MV-4-11 (cell line): ENCODE measurements at regions not wholly inside any gene's neighbourhood (a gene's known extent, or its start where the extent isn't known, plus 50 kb on each side); places are given as distances from the start of the nearest gene placed in this dataset.

Experiments used
- DNase-seq: peaks from one replicate; lab custom pipeline; 2025; lab: John Stamatoyannopoulos, UW

DNA sequence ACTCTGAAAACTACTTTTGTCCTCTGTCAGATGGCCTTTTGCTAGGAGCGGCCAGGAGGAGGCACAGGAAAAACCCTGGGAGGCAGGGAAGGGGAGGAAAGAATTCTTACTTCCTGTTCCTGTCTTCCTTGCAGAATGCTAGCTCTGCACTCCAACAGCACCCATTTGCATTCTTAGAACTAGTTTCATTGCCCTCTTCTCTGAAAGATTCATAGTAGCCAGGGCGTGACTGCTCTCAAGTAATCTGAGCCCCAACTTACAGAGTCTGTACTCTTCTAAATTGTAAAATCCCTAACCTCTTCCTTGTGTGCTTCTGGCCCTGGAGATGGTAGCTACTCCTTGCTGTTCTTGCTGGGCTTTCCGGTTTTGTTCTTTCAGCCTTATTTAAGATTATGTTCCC, 75.3 kb upstream of the STEAP1 start:
- DNase-seq, result no peak

GRCh38 chr7:90081621-90082020, 72.6 kb upstream of the STEAP1 start:
- DNase-seq, result no peak

DNA sequence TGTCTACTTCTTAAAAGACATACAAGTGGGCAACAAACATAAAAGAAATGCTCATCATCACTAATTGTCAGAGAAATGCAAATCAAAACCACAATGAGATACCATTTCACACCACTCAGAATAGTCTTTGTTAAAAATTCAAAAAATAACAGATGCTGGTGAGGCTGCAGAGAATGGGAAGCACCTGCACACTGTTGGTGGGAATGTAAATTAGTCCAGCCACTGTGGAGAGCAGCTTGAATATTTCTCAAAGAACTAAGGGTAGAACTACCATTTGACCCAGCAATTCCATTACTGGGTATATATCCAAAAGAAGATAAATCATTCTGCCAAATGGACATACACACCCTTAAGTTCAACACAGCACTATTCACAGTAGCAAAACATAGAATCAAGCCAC, 61.8 kb upstream of the STEAP1 start:
- no peak for DNase-seq

DNA sequence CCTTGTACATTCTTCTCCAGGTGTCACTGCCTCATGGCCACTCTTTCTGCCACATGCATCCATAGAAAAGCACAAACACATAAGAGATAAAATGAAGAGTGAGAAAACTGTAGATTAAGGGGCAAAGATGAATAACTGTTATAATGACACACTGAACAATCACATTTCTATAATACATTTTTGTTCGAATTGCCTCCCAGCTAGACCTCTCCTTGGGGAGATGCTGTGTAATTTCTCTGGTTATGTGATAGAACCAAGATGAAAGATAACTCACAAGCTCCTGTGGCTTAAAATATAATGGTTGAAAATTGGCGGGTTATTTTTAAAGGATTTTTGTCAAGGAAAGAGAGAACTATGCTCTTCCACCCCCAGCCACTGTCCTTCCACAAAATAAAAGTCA, 60.2 kb upstream of the STEAP1 start:
- no peak for DNase-seq
